Uterus (tissue), 3 donors: ENCODE measurements at regions not wholly inside any gene's neighbourhood (a gene's known extent, or its start where the extent isn't known, plus 50 kb on each side); places are given as distances from the start of the nearest gene placed in this dataset.

Experiments
- DNase-seq, 2 donors: peaks; one replicate each; pipeline ENCODE4 v3.0.0-alpha.2; 2019 to 2020
- H3K27ac ChIP-seq, 2 donors: fragments of 200-600 bp; sonication (generic); 1 replicate in 1 of 2; 2 replicates in 1 of 2; pipeline ENCODE4 v1.5.1; 2016 to 2018
- H3K27me3 ChIP-seq, 2 donors: fragments of 200-600 bp; sonication (generic); one replicate each; pipeline ENCODE4 v1.5.1; 2018 to 2019; ENCODE audit warnings: control low read depth in 1 of 2
- H3K36me3 ChIP-seq, 2 donors: fragments of 200-600 bp; sonication (generic); one replicate each; pipeline ENCODE4 v1.5.1; 2019; ENCODE audit warnings: control low read depth in 1 of 2
- H3K4me1 ChIP-seq, 2 donors: fragments of 200-600 bp; sonication (generic); one replicate each; pipeline ENCODE4 v1.5.1; 2018 to 2019; ENCODE audit warnings: control low read depth in 1 of 2
- H3K4me3 ChIP-seq, 2 donors: fragments of 200-600 bp; sonication (generic); 1 replicate in 1 of 2; 2 replicates in 1 of 2; pipeline ENCODE4 v1.5.1; 2018 to 2019; ENCODE audit warnings: mild to moderate bottlenecking in 1 of 2
- H3K9me3 ChIP-seq, 2 donors: fragments of 200-600 bp; sonication (generic); one replicate each; pipeline ENCODE4 v1.5.1; 2019; ENCODE audit warnings: control low read depth in 1 of 2
- POLR2A ChIP-seq, 2 donors: fragments of 450-650 bp; IDR thresholded peaks; one replicate each; pipeline ENCODE4 v1.6.1; 2016; ENCODE audit warnings: antibody characterized with exemption in 2 of 2, mild to moderate bottlenecking in 1 of 2, moderate library complexity in 1 of 2
- intact Hi-C: fragments of 100-400 bp; cut with DNase I; formaldehyde crosslinking; loops from one replicate; pipeline ENCODE4 v1.15.1; 2023; ENCODE audit warnings: low total_unique reads
- TF ChIP-seq, protein P1 (sequence below), 4 experiments: fragments of 200-600 bp in 2 of 4; fragments of 450-650 bp in 2 of 4; sonication (generic) in 2 of 4; IDR thresholded peaks; one replicate each; pipeline ENCODE4 v1.5.1; 2016 to 2019; ENCODE audit warnings: antibody characterized with exemption in 4 of 4, mild to moderate bottlenecking in 2 of 4, moderate library complexity in 1 of 4
- donor health status: DM: yes; HTN: yes; CAD: no.

DNA sequence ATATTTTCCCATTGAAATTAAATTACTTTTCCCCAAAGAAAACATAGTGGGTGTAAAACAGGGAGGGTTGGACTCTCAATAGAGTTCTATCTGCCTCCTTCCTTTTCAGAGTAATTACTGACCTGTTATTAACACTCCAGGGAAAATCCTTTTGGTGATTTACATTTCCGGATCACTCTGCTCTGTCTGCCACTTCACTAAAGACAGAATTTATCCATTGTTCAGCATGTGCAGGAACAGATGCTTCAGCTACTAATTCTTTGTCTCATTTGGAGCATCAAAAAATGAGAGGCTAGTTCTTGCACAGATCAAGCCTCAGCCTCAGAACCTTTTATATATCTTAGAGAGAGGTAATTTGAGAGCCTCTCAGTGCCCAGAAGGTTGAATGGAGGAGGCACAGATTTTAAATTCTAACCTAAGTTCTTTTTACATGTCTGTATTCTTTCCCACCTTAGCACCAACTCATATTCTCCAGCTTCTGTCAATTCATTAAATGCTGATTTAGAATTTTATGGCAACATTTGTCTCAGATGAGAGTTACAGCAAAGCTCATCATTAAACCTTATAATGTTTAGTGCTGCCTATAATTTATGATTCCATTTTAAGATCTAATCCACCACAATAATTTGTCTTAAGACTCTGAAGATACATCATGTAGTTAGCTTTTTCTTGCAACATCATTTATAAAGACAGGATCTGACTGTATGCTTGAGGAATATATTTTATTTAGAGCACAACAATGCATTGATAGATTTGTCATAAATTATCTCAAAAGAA is 1494.4 kb downstream of the STIM2 start:
- peaks cover 0 to 2% of the 10 kb centered on the region in 2 donors for H3K36me3 ChIP-seq
- intact Hi-C loops: no loop called here
- no peaks in the 10 kb centered on the region for H3K27me3 ChIP-seq
- no peaks in the 10 kb centered on the region for H3K9me3 ChIP-seq
- no peaks in the 10 kb centered on the region for H3K4me1 ChIP-seq
- no peak for TF ChIP-seq POLR2A (IDR thresholded peaks at IDR 0.05)
- TF ChIP-seq, protein P1, sequence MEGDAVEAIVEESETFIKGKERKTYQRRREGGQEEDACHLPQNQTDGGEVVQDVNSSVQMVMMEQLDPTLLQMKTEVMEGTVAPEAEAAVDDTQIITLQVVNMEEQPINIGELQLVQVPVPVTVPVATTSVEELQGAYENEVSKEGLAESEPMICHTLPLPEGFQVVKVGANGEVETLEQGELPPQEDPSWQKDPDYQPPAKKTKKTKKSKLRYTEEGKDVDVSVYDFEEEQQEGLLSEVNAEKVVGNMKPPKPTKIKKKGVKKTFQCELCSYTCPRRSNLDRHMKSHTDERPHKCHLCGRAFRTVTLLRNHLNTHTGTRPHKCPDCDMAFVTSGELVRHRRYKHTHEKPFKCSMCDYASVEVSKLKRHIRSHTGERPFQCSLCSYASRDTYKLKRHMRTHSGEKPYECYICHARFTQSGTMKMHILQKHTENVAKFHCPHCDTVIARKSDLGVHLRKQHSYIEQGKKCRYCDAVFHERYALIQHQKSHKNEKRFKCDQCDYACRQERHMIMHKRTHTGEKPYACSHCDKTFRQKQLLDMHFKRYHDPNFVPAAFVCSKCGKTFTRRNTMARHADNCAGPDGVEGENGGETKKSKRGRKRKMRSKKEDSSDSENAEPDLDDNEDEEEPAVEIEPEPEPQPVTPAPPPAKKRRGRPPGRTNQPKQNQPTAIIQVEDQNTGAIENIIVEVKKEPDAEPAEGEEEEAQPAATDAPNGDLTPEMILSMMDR (IDR thresholded peaks at IDR 0.05): no peak
- no peak overlapping the region for H3K27ac ChIP-seq
- H3K4me3 ChIP-seq: no peak overlapping the region
- DNase-seq: no peak

DNA sequence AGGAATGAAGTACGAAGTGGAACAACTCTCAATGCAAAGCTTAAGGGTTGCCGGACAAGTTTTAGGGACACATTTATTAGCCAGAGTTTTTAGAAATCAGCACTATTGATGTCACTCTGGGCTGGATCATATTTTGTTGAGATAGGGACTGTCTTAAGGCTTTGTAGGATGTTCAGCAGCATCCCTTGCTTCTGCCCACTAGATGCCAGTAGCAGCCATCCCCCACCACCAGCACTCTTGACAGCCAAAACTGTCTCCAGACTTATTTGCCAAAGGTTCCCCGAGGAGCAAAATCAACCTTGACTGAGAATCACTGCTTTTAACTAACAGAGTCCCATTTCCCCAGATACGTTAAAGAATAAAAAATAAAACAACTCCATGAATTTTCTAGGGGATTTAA is 1497.3 kb downstream of the STIM2 start:
- H3K27me3 ChIP-seq: no peaks in the 10 kb centered on the region
- intact Hi-C loops: no loop called here
- no peaks in the 10 kb centered on the region for H3K9me3 ChIP-seq
- TF ChIP-seq, protein P1 (IDR thresholded peaks at IDR 0.05): no peak
- no peak overlapping the region for H3K27ac ChIP-seq
- DNase-seq: no peak
- H3K4me1 ChIP-seq: no peaks in the 10 kb centered on the region
- H3K4me3 ChIP-seq: no peak overlapping the region
- peaks cover 0 to 2% of the 10 kb centered on the region in 2 donors for H3K36me3 ChIP-seq

DNA sequence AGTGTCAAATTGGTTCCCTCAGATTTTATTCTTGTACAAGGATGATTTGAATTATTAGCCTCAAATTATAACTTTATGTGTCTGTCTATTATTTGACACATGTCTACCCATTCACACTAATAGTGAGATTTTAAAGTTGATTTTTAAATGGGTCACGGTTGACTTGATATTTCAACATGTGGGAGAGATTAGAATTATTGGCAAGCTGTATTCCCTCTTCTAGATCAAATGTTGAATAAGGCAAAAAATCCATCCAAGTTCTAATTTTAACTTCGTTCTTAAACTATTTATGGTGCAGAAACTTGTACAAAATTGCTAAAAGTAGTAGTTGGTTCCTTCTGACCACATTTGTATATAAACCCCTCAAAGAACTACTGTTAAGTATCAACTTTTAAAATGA is 1498.0 kb downstream of the STIM2 start:
- Histone ChIP-seq H3K4me3 (no peak overlapping the region), H3K9me3 (no peaks in the 10 kb centered on the region), H3K27me3 (no peaks in the 10 kb centered on the region), H3K36me3 (peaks cover 0 to 2% of the 10 kb centered on the region in 2 donors), H3K4me1 (no peaks in the 10 kb centered on the region), H3K27ac (no peak overlapping the region)
- intact Hi-C loops: no loop called here
- TF ChIP-seq, protein P1 (IDR thresholded peaks at IDR 0.05): no peak
- TF ChIP-seq POLR2A (IDR thresholded peaks at IDR 0.05): no peak
- DNase-seq: no peak

DNA sequence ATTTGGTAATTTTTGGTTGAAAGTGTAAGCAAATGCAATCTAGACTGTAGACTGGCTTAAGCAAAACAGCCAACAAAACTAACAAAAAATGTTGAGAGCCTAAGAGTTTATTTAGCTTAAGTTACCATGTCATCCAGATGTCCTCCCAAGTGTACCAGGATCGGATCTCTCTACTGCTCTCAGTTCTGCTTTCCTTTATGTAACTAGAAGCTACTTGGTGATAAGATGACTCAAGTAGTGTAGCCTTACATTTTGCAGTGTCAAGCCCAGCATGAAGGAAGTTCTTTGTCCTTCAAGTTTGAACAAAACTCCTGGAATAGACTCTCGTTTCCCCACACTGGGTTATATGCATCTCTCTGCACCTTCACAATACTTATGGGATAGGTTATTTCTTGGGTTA is 1500.0 kb downstream of the STIM2 start:
- no peak for DNase-seq
- H3K27me3 ChIP-seq: no peaks in the 10 kb centered on the region
- peaks cover 0 to 2% of the 10 kb centered on the region in 2 donors for H3K36me3 ChIP-seq
- no peak overlapping the region for H3K27ac ChIP-seq
- no peak overlapping the region for H3K4me3 ChIP-seq
- H3K4me1 ChIP-seq: no peaks in the 10 kb centered on the region
- no peak for TF ChIP-seq POLR2A (IDR thresholded peaks at IDR 0.05)
- TF ChIP-seq, protein P1 (IDR thresholded peaks at IDR 0.05): no peak
- intact Hi-C loops: no loop called here
- no peaks in the 10 kb centered on the region for H3K9me3 ChIP-seq

DNA sequence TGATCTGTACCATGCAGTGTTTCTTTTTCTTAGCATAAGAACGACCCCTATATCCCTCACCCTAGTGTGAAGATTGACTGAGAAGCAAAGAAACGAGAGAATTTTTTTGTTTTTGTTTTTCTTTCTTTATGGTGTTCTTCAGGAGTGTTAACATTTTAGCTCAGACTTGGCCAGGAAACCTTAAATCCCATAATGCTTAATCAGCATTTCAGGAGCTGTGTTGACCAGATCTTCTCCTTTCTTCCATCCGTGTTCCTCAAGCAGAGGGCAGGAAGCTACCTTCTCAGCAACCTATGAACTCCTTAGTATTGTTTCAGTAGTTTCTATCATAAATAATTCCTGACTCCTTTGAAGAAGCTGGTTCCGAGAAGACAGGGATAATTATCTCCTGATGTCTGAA is 1501.5 kb downstream of the STIM2 start:
- no peaks in the 10 kb centered on the region for H3K9me3 ChIP-seq
- no peaks in the 10 kb centered on the region for H3K27me3 ChIP-seq
- intact Hi-C loops: no loop called here
- H3K27ac ChIP-seq: no peak overlapping the region
- no peak for DNase-seq
- no peak overlapping the region for H3K4me3 ChIP-seq
- no peaks in the 10 kb centered on the region for H3K4me1 ChIP-seq
- TF ChIP-seq, protein P1 (IDR thresholded peaks at IDR 0.05): no peak
- no peak for TF ChIP-seq POLR2A (IDR thresholded peaks at IDR 0.05)
- peaks cover 0 to 2% of the 10 kb centered on the region in 2 donors for H3K36me3 ChIP-seq
